Ishikawa (cell line): ENCODE measurements at regions not wholly inside any gene's neighbourhood (a gene's known extent, or its start where the extent isn't known, plus 50 kb on each side); places are given as distances from the start of the nearest gene placed in this dataset.

ENCODE experiments used
- CEBPB ChIP-seq: IDR thresholded peaks from 2 replicates; pipeline ENCODE4 v1.6.1; 2012
- CREB1 ChIP-seq: IDR thresholded peaks from 2 replicates; pipeline ENCODE4 v1.6.1; 2012; ENCODE audit warnings: low read depth
- EGR1 ChIP-seq: IDR thresholded peaks from 2 replicates; pipeline ENCODE4 v1.6.1; 2012
- EP300 ChIP-seq: IDR thresholded peaks from 2 replicates; pipeline ENCODE4 v1.6.1; 2012; ENCODE audit warnings: borderline replicate concordance
- FOXM1 ChIP-seq: IDR thresholded peaks from 2 replicates; pipeline ENCODE4 v1.6.1; 2012; ENCODE audit warnings: low read depth, borderline replicate concordance
- NFIC ChIP-seq: IDR thresholded peaks from 2 replicates; pipeline ENCODE4 v1.6.1; 2012
- RAD21 ChIP-seq: IDR thresholded peaks from 2 replicates; pipeline ENCODE4 v1.6.1; 2012; ENCODE audit warnings: low read depth
- REST ChIP-seq: IDR thresholded peaks from 2 replicates; pipeline ENCODE4 v1.6.1; 2012; ENCODE audit warnings: low read depth, mild to moderate bottlenecking
- TAF1 ChIP-seq: IDR thresholded peaks from 2 replicates; pipeline ENCODE4 v1.6.1; 2012; ENCODE audit warnings: low read depth, mild to moderate bottlenecking
- TCF12 ChIP-seq: IDR thresholded peaks from 2 replicates; pipeline ENCODE4 v1.6.1; 2012; ENCODE audit warnings: low read depth
- TEAD4 ChIP-seq: IDR thresholded peaks from 2 replicates; pipeline ENCODE4 v1.6.1; 2012
- USF1 ChIP-seq: IDR thresholded peaks from 2 replicates; pipeline ENCODE4 v1.6.1; 2012
- YY1 ChIP-seq: IDR thresholded peaks from 2 replicates; pipeline ENCODE4 v1.6.1; 2012; ENCODE audit warnings: low read depth
- ZBTB7A ChIP-seq: IDR thresholded peaks from 2 replicates; pipeline ENCODE4 v1.6.1; 2012; ENCODE audit warnings: low read depth
- TF ChIP-seq, protein P1 (sequence below): IDR thresholded peaks from 2 replicates; pipeline ENCODE4 v1.6.1; 2012

GRCh38 chr5:148950892-148951291 is 112.0 kb downstream of the SH3TC2 start:
- TF ChIP-seq NFIC (no peak), CEBPB (no peak), RAD21 (no peak), ZBTB7A (no peak), TCF12 (no peak), REST (no peak), EP300 (no peak), YY1 (no peak), USF1 (no peak), TAF1 (no peak), FOXM1 (no peak), EGR1 (no peak)
- TF ChIP-seq, protein P1, sequence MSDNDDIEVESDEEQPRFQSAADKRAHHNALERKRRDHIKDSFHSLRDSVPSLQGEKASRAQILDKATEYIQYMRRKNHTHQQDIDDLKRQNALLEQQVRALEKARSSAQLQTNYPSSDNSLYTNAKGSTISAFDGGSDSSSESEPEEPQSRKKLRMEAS, result no peak

DNA sequence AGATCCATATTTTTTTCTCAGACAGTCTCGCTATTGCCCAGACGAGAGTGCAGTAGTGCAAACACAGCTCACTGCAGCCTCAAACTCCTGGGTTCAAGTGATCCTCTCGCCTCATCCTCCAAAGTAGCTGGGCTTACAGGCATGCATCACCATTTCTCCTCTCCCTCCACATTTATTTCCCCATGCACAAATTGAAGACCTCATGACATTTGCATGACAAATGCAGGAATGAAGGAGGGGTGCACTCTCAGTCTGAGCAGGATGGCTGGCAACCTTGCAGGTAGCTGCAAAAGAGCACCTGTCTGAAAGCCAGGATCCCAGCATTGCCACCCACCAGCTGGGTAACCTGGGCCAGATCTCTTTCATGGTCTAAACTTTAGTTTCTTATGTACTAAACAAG is 111.2 kb downstream of the SH3TC2 start:
- TF ChIP-seq YY1 (no peak), CREB1 (no peak), EP300 (no peak), REST (no peak), RAD21 (no peak), ZBTB7A (no peak), FOXM1 (no peak), TCF12 (no peak), CEBPB (no peak), USF1 (no peak), TAF1 (no peak), EGR1 (no peak), NFIC (no peak), TEAD4 (no peak)
- TF ChIP-seq, protein P1, result no peak

DNA sequence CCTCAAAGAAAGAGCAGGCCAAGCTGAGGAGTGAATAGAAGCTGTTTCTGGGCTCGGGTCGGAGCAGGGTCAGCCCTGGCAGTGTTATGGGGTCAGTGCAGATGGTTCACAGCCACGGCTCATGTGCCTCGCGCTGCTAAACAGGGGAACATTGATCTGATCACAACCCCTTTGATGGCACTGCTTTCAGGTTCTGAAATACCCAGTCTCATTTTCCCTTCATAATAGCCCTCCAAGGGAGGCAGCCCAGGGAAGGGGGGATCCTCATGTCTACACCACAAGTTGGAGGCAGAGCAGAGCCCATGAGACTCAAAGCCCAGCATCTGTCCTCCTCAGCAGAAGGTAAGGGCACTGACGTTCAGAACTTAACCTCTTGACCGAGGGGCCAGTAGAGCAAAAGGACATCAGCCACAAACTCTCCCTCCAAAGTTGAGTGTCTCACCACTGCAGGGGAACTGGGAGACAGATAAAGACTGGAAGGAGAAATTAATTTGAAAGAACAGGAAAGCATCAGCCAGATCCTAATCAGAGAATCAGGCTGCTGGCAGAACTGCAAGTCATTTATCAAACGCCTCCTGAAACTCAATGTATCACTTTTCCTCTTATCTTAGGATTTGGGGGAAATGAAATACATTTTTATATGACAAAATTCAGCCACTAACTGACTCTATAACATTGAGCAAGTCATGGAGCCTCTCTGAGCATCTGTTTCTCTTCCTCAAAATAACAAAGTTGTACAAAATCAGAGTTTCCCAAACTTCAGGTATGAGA is 110.6 kb downstream of the SH3TC2 start:
- TF ChIP-seq CEBPB, result no peak
- TF ChIP-seq USF1, result no peak
- TF ChIP-seq TEAD4, result no peak
- no peak for TF ChIP-seq EGR1
- no peak for TF ChIP-seq REST
- no peak for TF ChIP-seq NFIC
- no peak for TF ChIP-seq TAF1
- TF ChIP-seq TCF12, result no peak
- no peak for TF ChIP-seq CREB1
- TF ChIP-seq ZBTB7A, result no peak
- TF ChIP-seq EP300, result no peak
- TF ChIP-seq YY1, result no peak
- TF ChIP-seq FOXM1, result no peak
- TF ChIP-seq RAD21, result no peak
